ENCODE measurements at regions not wholly inside any gene's neighbourhood (a gene's known extent, or its start where the extent isn't known, plus 50 kb on each side); places are given as distances from the start of the nearest gene placed in this dataset.

DNA sequence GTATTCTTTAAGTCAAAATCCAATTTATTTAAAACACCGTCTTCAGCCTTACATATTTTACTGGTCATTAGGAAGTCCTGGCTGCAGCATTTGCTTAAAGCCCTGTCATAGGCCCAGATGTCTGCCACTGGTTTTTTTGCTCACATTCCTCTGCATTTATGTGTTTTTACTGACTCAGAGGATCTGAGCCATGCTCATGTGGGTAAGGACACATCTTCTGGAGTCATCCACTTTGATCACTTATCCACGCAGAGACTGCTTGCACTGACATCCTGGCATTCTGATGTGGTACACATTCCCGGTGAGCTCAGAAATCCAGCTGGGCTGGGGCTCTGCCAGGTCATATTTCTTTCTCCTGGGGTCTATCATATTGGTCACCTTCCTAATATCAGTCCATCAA lies 531.7 kb upstream of the ARGLU1 start:
- Histone ChIP-seq H2AFZ (no peak overlapping the region), H3K4me3 (no peak overlapping the region), H3K4me2 (no peak overlapping the region), H3K27ac (no peak overlapping the region), H4K20me1 (ENCODE audit: insufficient read depth, poor library complexity, severe bottlenecking) (no peaks in the 10 kb centered on the region), H3K79me2 (no peaks in the 10 kb centered on the region), H3K4me1 (ENCODE audit: insufficient read depth) (no peaks in the 10 kb centered on the region), H3K27me3 (no peaks in the 10 kb centered on the region), H3K9me3 (ENCODE audit: low read depth) (no peaks in the 10 kb centered on the region), H3K36me3 (replicated peaks; ENCODE audit: insufficient read depth, low read depth) (no peaks in the 10 kb centered on the region), H3K9me2 (replicated peaks; ENCODE audit: insufficient read depth) (no peaks in the 10 kb centered on the region)
- no peak for DNase-seq (ENCODE audit: low spot score)
- TF ChIP-seq EZH2 (IDR thresholded peaks at IDR 0.05; ENCODE audit: borderline replicate concordance) = no peak
- TF ChIP-seq, protein P1, sequence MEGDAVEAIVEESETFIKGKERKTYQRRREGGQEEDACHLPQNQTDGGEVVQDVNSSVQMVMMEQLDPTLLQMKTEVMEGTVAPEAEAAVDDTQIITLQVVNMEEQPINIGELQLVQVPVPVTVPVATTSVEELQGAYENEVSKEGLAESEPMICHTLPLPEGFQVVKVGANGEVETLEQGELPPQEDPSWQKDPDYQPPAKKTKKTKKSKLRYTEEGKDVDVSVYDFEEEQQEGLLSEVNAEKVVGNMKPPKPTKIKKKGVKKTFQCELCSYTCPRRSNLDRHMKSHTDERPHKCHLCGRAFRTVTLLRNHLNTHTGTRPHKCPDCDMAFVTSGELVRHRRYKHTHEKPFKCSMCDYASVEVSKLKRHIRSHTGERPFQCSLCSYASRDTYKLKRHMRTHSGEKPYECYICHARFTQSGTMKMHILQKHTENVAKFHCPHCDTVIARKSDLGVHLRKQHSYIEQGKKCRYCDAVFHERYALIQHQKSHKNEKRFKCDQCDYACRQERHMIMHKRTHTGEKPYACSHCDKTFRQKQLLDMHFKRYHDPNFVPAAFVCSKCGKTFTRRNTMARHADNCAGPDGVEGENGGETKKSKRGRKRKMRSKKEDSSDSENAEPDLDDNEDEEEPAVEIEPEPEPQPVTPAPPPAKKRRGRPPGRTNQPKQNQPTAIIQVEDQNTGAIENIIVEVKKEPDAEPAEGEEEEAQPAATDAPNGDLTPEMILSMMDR (IDR thresholded peaks at IDR 0.05; ENCODE audit: poor library complexity) = no peak
- TF ChIP-seq EZH2phosphoT487 (IDR thresholded peaks at IDR 0.05; ENCODE audit: low read depth, severe bottlenecking, unreplicated experiment) = no peak
- WGBS (ENCODE audit: low lambda C conversion rate, missing lambda C conversion rate) = 82% methylated on average over 3 of the region's 3 CpGs

- Histone ChIP-seq H3K79me2 (no peaks in the 10 kb centered on the region), H3K27me3 (no peaks in the 10 kb centered on the region), H3K4me2 (no peak overlapping the region), H3K4me1 (ENCODE audit: insufficient read depth) (no peaks in the 10 kb centered on the region), H3K27ac (no peak overlapping the region), H3K9me3 (ENCODE audit: low read depth) (no peaks in the 10 kb centered on the region), H3K9me2 (replicated peaks; ENCODE audit: insufficient read depth) (no peaks in the 10 kb centered on the region), H4K20me1 (ENCODE audit: insufficient read depth, poor library complexity, severe bottlenecking) (no peaks in the 10 kb centered on the region), H2AFZ (no peak overlapping the region), H3K36me3 (replicated peaks; ENCODE audit: insufficient read depth, low read depth) (no peaks in the 10 kb centered on the region), H3K4me3 (no peak overlapping the region)
- TF ChIP-seq EZH2phosphoT487 (IDR thresholded peaks at IDR 0.05; ENCODE audit: low read depth, severe bottlenecking, unreplicated experiment) (no peak), EZH2 (IDR thresholded peaks at IDR 0.05; ENCODE audit: borderline replicate concordance) (no peak)
- TF ChIP-seq, protein P1 (IDR thresholded peaks at IDR 0.05; ENCODE audit: poor library complexity) = no peak
- WGBS (ENCODE audit: low lambda C conversion rate, missing lambda C conversion rate) = 92% methylated on average over 7 of the region's 7 CpGs
- no peak for DNase-seq (ENCODE audit: low spot score)
These were observed 530.0 kb upstream of the ARGLU1 start for GRCh38 chr13:107097916-107098315.

DNA sequence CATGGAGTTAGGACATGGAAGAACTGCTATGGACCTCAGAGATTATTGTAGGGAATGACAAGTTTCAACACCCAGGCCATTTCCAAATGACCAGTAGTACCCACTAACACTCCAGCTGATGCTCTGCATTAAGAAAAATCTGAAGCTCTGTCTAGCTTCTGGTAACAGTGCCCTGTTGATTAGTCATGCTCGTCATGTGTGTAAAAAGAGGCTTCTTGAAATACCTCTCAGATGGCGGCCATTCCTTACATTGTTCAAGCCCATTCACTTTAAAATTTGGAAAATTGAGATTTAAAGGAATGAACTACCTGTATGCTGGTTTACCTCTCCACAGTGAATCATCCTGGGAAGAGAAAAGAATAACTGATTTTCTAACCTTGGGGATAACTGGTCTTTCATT lies 527.9 kb upstream of the ARGLU1 start:
- Histone ChIP-seq H3K79me2 (no peaks in the 10 kb centered on the region), H3K27ac (no peak overlapping the region), H3K4me1 (ENCODE audit: insufficient read depth) (no peaks in the 10 kb centered on the region), H3K9me2 (replicated peaks; ENCODE audit: insufficient read depth) (no peaks in the 10 kb centered on the region), H3K4me3 (no peak overlapping the region), H2AFZ (no peak overlapping the region), H3K9me3 (ENCODE audit: low read depth) (no peaks in the 10 kb centered on the region), H3K36me3 (replicated peaks; ENCODE audit: insufficient read depth, low read depth) (no peaks in the 10 kb centered on the region), H4K20me1 (ENCODE audit: insufficient read depth, poor library complexity, severe bottlenecking) (no peaks in the 10 kb centered on the region), H3K27me3 (no peaks in the 10 kb centered on the region), H3K4me2 (no peak overlapping the region)
- DNase-seq (ENCODE audit: low spot score) = no peak
- TF ChIP-seq EZH2 (IDR thresholded peaks at IDR 0.05; ENCODE audit: borderline replicate concordance) (no peak), EZH2phosphoT487 (IDR thresholded peaks at IDR 0.05; ENCODE audit: low read depth, severe bottlenecking, unreplicated experiment) (no peak)
- TF ChIP-seq, protein P1 (IDR thresholded peaks at IDR 0.05; ENCODE audit: poor library complexity) = no peak
- whole genome bisulfite sequencing (ENCODE audit: low lambda C conversion rate, missing lambda C conversion rate) = 87% methylated on average over 2 of the region's 2 CpGs

- Histone ChIP-seq H2AFZ (no peak overlapping the region), H3K9me3 (ENCODE audit: low read depth) (no peaks in the 10 kb centered on the region)
- WGBS (ENCODE audit: low lambda C conversion rate, missing lambda C conversion rate) = 100% methylated on average over 1 of the region's 1 CpG
These were observed 523.9 kb upstream of the ARGLU1 start for GRCh38 chr13:107091861-107092260.

More at GRCh38 chr13:107091861-107092260, 523.9 kb upstream of the ARGLU1 start:
- Histone ChIP-seq H3K79me2 (no peaks in the 10 kb centered on the region), H3K4me3 (no peak overlapping the region), H3K27ac (no peak overlapping the region), H4K20me1 (ENCODE audit: insufficient read depth, poor library complexity, severe bottlenecking) (no peaks in the 10 kb centered on the region), H3K27me3 (no peaks in the 10 kb centered on the region), H3K4me2 (no peak overlapping the region), H3K9me2 (replicated peaks; ENCODE audit: insufficient read depth) (no peaks in the 10 kb centered on the region), H3K4me1 (ENCODE audit: insufficient read depth) (no peaks in the 10 kb centered on the region), H3K36me3 (replicated peaks; ENCODE audit: insufficient read depth, low read depth) (no peaks in the 10 kb centered on the region)
- TF ChIP-seq EZH2phosphoT487 (IDR thresholded peaks at IDR 0.05; ENCODE audit: low read depth, severe bottlenecking, unreplicated experiment) = no peak
- DNase-seq (ENCODE audit: low spot score) = no peak

Measured in hepatocyte (in vitro differentiated cells).